MCF 10A (cell line): ENCODE measurements at regions not wholly inside any gene's neighbourhood (a gene's known extent, or its start where the extent isn't known, plus 50 kb on each side); places are given as distances from the start of the nearest gene placed in this dataset.

ENCODE experiments used
- BruUV-seq: library from RNA; stranded (reverse); fragments of 400-500 nt; replicated peaks from 2 replicates; lab custom pipeline; 2021; lab: Mats Ljungman, UMichigan
- CTCF ChIA-PET: fragments of 300-600 bp; sonication (Branson Sonifier 250); formaldehyde crosslinking; extraction: SDS; loops from one replicate; lab custom pipeline; 2021; ENCODE audit warnings: antibody characterized with exemption, inconsistent platforms; lab: Yijun Ruan, JAX
- POLR2A ChIA-PET: fragments of 300-600, 350-650 bp; sonication (Branson Sonifier 250); formaldehyde crosslinking; extraction: SDS; loops from one replicate; lab custom pipeline; 2020; ENCODE audit warnings: antibody characterized with exemption, inconsistent platforms; lab: Yijun Ruan, JAX
- DNase-seq: peaks from one replicate; pipeline ENCODE4 v3.0.0-alpha.2; 2018; ENCODE audit not compliant: unreplicated experiment
- H3K27ac Mint-ChIP-seq: one replicate; pipeline ENCODE4 v1.8.0; 2022; ENCODE audit warnings: mild to moderate bottlenecking, low read depth, mixed read lengths; ENCODE audit not compliant: unreplicated experiment
- H3K27me3 Mint-ChIP-seq: one replicate; pipeline ENCODE4 v1.8.0; 2022; ENCODE audit warnings: mixed read lengths; ENCODE audit not compliant: insufficient read depth, unreplicated experiment
- H3K36me3 Mint-ChIP-seq: one replicate; pipeline ENCODE4 v1.8.0; 2022; ENCODE audit warnings: mild to moderate bottlenecking, moderate library complexity, mixed read lengths; ENCODE audit not compliant: insufficient read depth, unreplicated experiment
- H3K4me1 Mint-ChIP-seq: one replicate; pipeline ENCODE4 v1.8.0; 2022; ENCODE audit warnings: mixed read lengths; ENCODE audit not compliant: insufficient read depth, unreplicated experiment
- H3K4me3 Mint-ChIP-seq: one replicate; pipeline ENCODE4 v1.8.0; 2022; ENCODE audit warnings: mild to moderate bottlenecking, moderate library complexity, mixed read lengths; ENCODE audit not compliant: unreplicated experiment
- H3K9me3 Mint-ChIP-seq: one replicate; pipeline ENCODE4 v1.8.0; 2022; ENCODE audit warnings: mixed read lengths; ENCODE audit not compliant: unreplicated experiment
- CTCF ChIP-seq: fragments of 200-600 bp; IDR thresholded peaks from one replicate; pipeline ENCODE4 v1.8.0; 2022; ENCODE audit warnings: antibody characterized with exemption, mild to moderate bottlenecking; ENCODE audit not compliant: unreplicated experiment
- intact Hi-C: fragments of 100-400 bp; cut with micrococcal nuclease; formaldehyde crosslinking; loops from 2 replicates; pipeline ENCODE4 v1.14.1; 2022

- POLR2A ChIA-PET = interaction anchor here (0.6 kb wide), 1 partner anchor 17 kb away, joined by 3 read pairs; no protein-coding TSS in a partner anchor
- Mint-ChIP-seq H3K4me3 (no peak overlapping the region), H3K4me1 (no peaks in the 10 kb centered on the region), H3K27ac (no peak overlapping the region), H3K9me3 (no peaks in the 10 kb centered on the region), H3K27me3 (peaks cover 6% of the 10 kb centered on the region), H3K36me3 (no peaks in the 10 kb centered on the region)
- no TSS peak for BruUV-seq
- CTCF ChIA-PET = no interaction called here
- intact Hi-C loops = no loop called here
- no peak for DNase-seq
- no peak for TF ChIP-seq CTCF
Measured at GRCh38 chr12:23126794-23127193, 501.8 kb downstream of the ETNK1 start.

- ChIA-PET POLR2A (interaction anchor here (0.7 kb wide), 1 partner anchor 612 kb away, joined by 3 read pairs; no protein-coding TSS in a partner anchor), CTCF (no interaction called here)
- no peak for DNase-seq
- TF ChIP-seq CTCF = no peak
- Mint-ChIP-seq H3K4me1 (no peaks in the 10 kb centered on the region), H3K4me3 (no peak overlapping the region), H3K9me3 (no peaks in the 10 kb centered on the region), H3K27ac (no peak overlapping the region), H3K27me3 (peaks cover 16% of the 10 kb centered on the region), H3K36me3 (no peaks in the 10 kb centered on the region)
- intact Hi-C loops = no loop called here
- no TSS peak for BruUV-seq
Measured at GRCh38 chr12:23127701-23128100, 502.7 kb downstream of the ETNK1 start.

- no peaks in the 10 kb centered on the region for H3K9me3 Mint-ChIP-seq
- CTCF ChIA-PET = interaction anchor here (0.6 to 0.8 kb wide), 4 partner anchors 9 to 1605 kb away, joined by 3 to 5 read pairs (median 3); no protein-coding TSS in a partner anchor
- POLR2A ChIA-PET = no interaction called here
Measured at GRCh38 chr12:23128462-23128861, 503.5 kb downstream of the ETNK1 start.

GRCh38 chr12:23132357-23132756, 507.4 kb downstream of the ETNK1 start:
- no TSS peak for BruUV-seq
- no peak for TF ChIP-seq CTCF
- H3K36me3 Mint-ChIP-seq = no peaks in the 10 kb centered on the region
- H3K27me3 Mint-ChIP-seq = peaks cover 19% of the 10 kb centered on the region
- H3K9me3 Mint-ChIP-seq = no peaks in the 10 kb centered on the region
- no peak overlapping the region for H3K27ac Mint-ChIP-seq
- CTCF ChIA-PET = no interaction called here
- intact Hi-C loops = no loop called here
- POLR2A ChIA-PET = no interaction called here
- no peaks in the 10 kb centered on the region for H3K4me1 Mint-ChIP-seq
- DNase-seq = no peak
- no peak overlapping the region for H3K4me3 Mint-ChIP-seq

More at GRCh38 chr12:23128462-23128861, 503.5 kb downstream of the ETNK1 start:
- TF ChIP-seq CTCF = no peak
- Mint-ChIP-seq H3K36me3 (no peaks in the 10 kb centered on the region), H3K27ac (no peak overlapping the region), H3K4me3 (no peak overlapping the region), H3K27me3 (peaks cover 19% of the 10 kb centered on the region), H3K4me1 (no peaks in the 10 kb centered on the region)
- no peak for DNase-seq
- intact Hi-C loops = no loop called here
- no TSS peak for BruUV-seq
